GM19452 (cell line): ENCODE measurements at regions not wholly inside any gene's neighbourhood (a gene's known extent, or its start where the extent isn't known, plus 50 kb on each side); places are given as distances from the start of the nearest gene placed in this dataset.

Experiments used
- ATAC-seq: cut with Tn5 transposase; IDR thresholded peaks from one replicate; pipeline ENCODE4 v1.9.1; 2021; ENCODE audit not compliant: unreplicated experiment

GRCh38 chr9:10961883-10962282 lies 349.1 kb upstream of the PTPRD start:
- no peak for ATAC-seq

DNA sequence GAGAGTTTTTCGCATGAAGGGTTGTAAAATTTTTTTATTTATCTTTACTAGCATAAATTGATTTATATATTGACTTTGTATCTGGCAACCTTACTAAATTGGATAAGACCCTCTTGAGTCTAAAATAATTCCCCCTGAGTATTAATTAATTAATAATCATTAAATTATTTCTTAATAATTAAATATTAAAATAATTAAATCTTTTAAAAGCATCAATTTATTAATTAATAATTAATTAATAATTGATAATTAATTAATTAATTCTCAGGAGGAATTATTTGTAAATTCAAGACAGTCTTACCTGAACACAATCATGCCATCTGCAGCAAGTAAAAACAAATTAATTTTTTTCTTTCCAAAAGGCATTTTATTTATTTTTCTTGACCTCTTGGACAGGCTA lies 370.4 kb upstream of the PTPRD start:
- no peak for ATAC-seq

DNA sequence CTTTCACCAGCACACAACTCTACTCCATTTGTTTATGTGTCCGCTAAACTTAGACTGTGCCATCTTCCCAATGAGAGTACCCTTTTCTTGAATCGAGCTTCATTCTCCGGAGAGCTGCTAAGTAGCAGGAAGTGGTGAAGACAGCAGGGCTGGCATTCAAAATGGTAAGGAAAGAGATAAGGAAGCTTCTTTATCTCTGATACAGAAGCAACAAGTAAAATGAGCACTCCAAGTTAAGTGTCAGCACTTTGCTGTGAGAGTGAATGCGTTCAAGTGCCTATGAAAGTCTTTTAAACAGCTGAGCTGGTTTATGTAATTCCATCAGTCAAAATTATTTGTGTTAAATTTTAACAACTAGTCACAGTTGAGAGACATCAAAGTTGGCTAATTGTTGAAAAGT lies 386.8 kb upstream of the PTPRD start:
- ATAC-seq: no peak

DNA sequence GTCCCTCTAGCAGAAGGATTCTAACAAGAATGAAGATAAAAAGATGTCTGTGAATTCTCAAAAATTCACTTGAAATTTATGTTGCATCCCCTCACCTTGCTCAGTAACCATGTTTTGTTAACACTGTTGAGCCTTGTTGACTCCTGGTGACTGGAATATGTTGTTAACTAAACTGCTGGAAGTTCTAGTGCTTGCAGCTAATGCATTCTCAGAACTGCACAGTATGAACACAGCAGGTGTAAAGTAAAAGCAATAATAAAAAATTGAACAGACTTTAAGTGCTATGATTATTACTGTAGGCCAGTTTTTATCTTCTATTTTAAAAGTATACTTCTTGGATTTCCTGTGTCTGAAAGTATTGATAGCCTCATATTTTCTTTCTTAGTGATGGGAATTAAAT lies 388.7 kb upstream of the PTPRD start:
- ATAC-seq: no peak

GRCh38 chr9:11002705-11003104 lies 389.9 kb upstream of the PTPRD start:
- no peak for ATAC-seq

GRCh38 chr9:11003836-11004235 lies 391.0 kb upstream of the PTPRD start:
- no peak for ATAC-seq

GRCh38 chr9:11011696-11012095 lies 398.9 kb upstream of the PTPRD start:
- ATAC-seq: no peak

- ATAC-seq: no peak
Observed at GRCh38 chr9:11016081-11016480, 403.3 kb upstream of the PTPRD start.

DNA sequence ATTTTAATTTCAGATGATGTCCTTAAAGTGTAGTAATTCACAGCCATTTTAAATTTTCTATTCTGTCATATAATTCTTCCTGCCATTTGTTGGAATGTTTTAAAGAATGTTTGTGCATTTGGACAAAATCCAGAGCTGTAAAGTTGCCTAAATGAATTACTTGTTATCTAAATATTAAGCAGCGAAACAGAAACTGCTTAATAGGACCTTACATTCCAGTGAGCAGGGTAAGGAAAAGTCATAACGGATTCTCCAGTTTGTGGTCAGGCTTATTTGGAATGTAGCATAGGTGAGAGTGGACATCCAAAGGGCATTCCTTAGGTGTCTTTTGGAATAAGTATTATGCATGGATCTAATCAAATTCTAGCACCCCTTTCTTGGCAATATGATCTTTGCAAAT lies 410.4 kb upstream of the PTPRD start:
- ATAC-seq: no peak

DNA sequence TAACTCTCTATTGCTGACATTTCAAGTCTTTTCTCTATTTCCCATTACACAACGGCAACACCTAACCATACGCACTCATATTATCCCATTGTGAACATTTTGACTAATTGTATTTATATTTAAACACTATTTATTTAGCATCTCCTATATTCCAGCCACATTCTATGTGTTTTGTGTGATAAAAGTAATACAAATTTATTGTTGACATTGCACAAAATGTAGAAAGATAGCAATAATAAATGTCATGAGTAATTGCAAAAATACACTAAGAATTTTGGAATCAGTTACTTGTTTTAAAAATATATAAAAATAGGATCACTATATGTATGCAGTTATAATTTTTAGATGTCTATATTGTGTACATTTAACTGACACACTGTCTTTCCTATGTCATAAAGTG lies 413.0 kb upstream of the PTPRD start:
- no peak for ATAC-seq

- no peak for ATAC-seq
Observed at GRCh38 chr9:11038366-11038765, 425.6 kb upstream of the PTPRD start.

DNA sequence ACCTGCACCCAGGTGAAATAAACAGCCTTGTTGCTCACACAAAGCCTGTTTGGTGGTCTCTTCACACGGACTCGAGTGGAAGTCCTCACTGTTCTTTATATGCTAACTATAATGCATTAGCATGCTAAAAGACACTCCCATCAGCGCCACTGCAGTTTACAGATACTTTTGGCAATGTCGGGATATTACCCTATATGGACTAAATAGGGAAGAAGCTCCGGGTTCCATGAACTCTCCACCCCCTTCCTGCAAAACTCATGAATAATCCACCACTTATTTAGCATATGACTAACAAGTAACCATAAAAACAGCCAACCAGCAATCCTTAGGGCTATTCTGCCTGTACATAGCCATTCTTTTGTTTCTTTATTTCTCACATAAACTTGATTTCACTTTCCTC lies 426.2 kb upstream of the PTPRD start:
- no peak for ATAC-seq

DNA sequence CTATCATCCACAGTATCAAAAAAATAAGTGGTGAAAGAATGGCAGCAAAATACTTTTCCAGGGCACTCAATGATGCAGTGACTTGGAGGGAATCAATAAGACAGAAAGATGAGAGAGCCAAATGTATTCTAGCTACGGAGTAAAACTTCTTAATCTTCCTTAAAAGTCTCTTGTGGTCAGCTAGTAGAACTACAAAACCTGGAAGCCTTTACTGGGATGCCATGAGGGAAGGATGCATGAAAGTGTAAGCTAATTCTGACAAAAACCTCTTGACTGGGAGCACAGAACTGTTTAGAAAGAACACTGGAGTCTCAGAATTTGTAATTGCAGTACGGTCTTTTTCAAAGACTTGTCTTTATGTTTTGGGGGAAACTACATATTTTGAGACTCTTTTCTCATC lies 432.8 kb upstream of the PTPRD start:
- ATAC-seq: no peak

DNA sequence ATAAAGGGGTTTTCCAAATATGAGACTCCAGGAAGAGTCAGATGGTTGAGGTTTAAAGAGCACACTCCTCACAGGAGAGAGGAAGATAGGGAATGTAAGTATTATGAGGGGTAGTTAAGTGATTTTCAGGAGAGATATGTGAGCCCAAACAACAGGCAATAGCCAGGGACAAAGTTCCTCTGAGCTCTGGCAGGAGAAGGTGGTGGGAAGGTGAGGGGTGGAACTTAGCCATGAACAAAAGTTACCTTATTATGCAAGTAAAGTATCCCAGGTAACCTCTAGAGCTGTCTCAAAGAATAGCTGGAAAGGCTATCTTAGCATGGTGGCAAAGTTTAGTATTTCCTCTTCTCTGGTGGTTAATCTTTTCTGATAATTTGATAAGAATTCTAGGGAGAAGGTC lies 450.5 kb upstream of the PTPRD start:
- no peak for ATAC-seq

- no peak for ATAC-seq
Observed at GRCh38 chr9:11064909-11065308, 452.1 kb upstream of the PTPRD start.

- no peak for ATAC-seq
Observed at GRCh38 chr9:11072176-11072575, 459.4 kb upstream of the PTPRD start.

GRCh38 chr9:11086561-11086960 lies 473.8 kb upstream of the PTPRD start:
- no peak for ATAC-seq

DNA sequence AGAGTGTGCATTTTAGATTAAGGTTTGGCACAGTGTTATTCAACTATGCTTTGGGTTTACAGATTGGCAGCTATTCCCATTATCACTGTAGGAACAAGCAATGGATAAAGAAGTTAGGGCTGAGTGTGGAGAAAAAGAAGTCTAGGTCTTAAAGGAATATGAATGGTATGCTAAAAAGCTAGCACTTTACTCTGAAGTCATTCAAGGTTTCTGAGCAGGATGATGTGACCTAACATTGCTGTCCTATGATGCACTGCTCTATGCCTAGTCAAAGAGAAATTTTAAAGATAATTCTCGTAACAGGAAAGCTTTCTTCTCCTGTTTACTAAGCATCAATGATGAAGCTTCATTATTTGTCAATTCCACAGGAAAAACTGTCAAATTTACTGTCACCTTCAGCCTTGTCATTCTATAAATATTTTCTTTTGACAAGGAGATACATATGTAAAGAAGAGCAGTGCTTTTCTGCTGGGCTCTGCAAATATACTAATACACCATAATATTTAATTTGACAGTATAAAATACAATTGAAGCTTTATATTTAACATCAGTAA lies 476.1 kb upstream of the PTPRD start:
- no peak for ATAC-seq

- no peak for ATAC-seq
Observed at GRCh38 chr9:11092974-11093373, 480.2 kb upstream of the PTPRD start.

DNA sequence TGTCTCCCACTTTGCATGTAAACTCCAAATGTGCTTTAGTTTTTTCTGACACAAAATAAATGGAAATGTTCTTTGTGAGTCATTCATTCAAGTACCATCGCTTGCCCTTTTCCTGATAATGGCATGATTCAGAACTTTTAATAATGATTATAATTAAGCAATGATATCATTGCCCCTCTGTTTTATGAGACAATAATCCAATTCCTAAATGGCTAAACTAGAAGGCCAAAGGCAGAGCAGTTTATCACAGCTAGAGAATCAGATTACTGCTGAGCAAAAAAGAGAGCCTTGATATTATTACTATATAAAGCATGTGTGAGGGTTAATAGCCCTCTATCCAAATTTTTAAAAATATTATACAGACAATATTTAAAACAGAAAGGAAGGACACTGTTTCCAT lies 484.2 kb upstream of the PTPRD start:
- no peak for ATAC-seq

DNA sequence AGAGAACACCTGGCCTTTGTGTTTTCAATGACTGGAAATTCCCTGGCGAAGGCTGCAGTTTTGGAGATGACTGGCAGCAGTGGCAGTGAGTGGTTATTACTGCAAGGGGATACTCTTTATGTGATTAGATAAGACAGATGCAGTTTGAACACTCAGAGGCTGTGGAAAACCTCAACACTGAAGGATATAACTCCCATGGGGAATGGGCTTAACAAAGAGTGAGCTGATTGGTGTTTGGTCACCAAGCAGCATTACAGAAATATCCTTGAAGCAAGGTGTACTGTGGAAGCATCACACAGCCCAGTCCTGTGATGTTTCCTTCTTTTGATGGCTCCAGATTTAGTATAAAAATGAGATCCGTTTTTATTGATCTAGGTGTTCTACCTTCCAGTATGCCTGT lies 490.7 kb upstream of the PTPRD start:
- ATAC-seq: no peak

DNA sequence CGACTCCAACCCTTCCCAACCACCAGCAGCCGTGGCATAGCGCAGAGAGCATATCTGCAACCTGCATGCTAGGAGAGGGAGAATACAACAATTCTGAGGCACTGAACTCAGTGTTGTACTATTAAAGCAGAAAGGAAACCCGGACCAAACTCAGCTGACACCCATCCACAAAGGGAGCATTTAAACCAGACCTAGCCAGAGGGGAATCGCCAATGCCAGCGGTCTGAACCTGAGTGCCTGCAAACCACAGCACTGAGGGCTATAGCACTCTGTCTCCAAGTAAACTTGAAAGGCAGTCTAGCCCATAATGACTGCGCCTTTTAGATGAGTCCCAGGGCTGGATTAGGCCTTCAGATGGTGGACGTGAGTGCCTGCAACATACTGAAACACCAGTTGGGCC lies 494.4 kb upstream of the PTPRD start:
- ATAC-seq: no peak

DNA sequence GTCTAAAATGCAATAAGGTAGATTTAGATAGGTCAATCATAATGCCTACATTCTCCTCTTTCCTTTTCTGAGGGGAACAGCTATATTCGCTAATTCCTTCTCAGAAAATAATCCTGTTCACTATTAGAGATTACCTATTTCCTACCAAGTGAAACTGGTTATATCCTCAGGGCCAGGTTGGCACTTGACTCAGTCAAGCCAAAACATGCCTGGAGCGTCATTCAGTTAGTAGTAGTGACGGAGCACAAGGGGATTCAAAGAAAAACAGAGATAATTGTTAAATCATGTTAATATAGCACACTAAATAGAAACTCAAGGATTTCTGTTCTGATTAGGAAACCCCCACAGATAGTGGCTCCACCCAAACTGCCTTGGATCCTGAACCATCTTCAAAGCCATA lies 515.4 kb upstream of the PTPRD start:
- ATAC-seq: no peak

- no peak for ATAC-seq
Observed at GRCh38 chr9:11135851-11136250, 523.0 kb upstream of the PTPRD start.
